B cell (primary cell): ENCODE measurements at regions not wholly inside any gene's neighbourhood (a gene's known extent, or its start where the extent isn't known, plus 50 kb on each side); places are given as distances from the start of the nearest gene placed in this dataset.

Experiments
- CTCF ChIP-seq: fragments of 200-600 bp; IDR thresholded peaks from one replicate; pipeline ENCODE4 v1.8.0; 2022; ENCODE audit warnings: antibody characterized with exemption, mild to moderate bottlenecking
- EZH2 ChIP-seq: IDR thresholded peaks from 2 replicates; pipeline ENCODE4 v1.6.1; 2012; ENCODE audit warnings: borderline replicate concordance, low read depth, mild to moderate bottlenecking, moderate library complexity, low read length; ENCODE audit not compliant: insufficient read depth, poor library complexity, severe bottlenecking

GRCh38 chr3:110059431-110059830 is 722.1 kb upstream of the DPPA4 start:
- TF ChIP-seq CTCF (no peak), EZH2 (no peak)
